Activated CD4-positive, alpha-beta T cell treated with anti-CD3 and anti-CD28 coated beads for 4 hours (primary cell): ENCODE measurements at regions not wholly inside any gene's neighbourhood (a gene's known extent, or its start where the extent isn't known, plus 50 kb on each side); places are given as distances from the start of the nearest gene placed in this dataset.
"Not testable (repeated sequence)": the region's sequence is repeated elsewhere in the genome, so short reads cannot be mapped to it uniquely, and the experiment has no call there.

ENCODE experiments used
- DNase-seq, 2 donors: peaks; one replicate each; pipeline ENCODE4 v3.0.0-alpha.2; 2020

GRCh38 chr11:88061111-88061510, 114.1 kb downstream of the RAB38 start:
- no peak for DNase-seq

GRCh38 chr11:88059326-88059725, 115.9 kb downstream of the RAB38 start:
- no peak for DNase-seq

- DNase-seq = no peak
Measured at GRCh38 chr11:88051396-88051795, 123.8 kb downstream of the RAB38 start.

- DNase-seq = no peak
Measured at GRCh38 chr11:88050247-88050646, 125.0 kb downstream of the RAB38 start.

- DNase-seq = not testable (repeated sequence)
Measured at GRCh38 chr11:88045288-88045687, 130.0 kb downstream of the RAB38 start.

GRCh38 chr11:88044658-88045057, 130.6 kb downstream of the RAB38 start:
- not testable (repeated sequence) for DNase-seq

GRCh38 chr11:88043149-88043548, 132.1 kb downstream of the RAB38 start:
- no peak for DNase-seq

- DNase-seq = no peak
Measured at GRCh38 chr11:88042647-88043046, 132.6 kb downstream of the RAB38 start.

- no peak for DNase-seq
Measured at GRCh38 chr11:88042238-88042637, 133.0 kb downstream of the RAB38 start.

GRCh38 chr11:88041679-88042078, 133.6 kb downstream of the RAB38 start:
- DNase-seq = no peak

- DNase-seq = no peak
Measured at GRCh38 chr11:88040148-88040496, 135.1 kb downstream of the RAB38 start.

GRCh38 chr11:88039476-88040147, 135.6 kb downstream of the RAB38 start:
- no peak for DNase-seq

GRCh38 chr11:88038063-88038462, 137.2 kb downstream of the RAB38 start:
- no peak for DNase-seq

GRCh38 chr11:88036701-88037100, 138.5 kb downstream of the RAB38 start:
- DNase-seq = no peak

- no peak for DNase-seq
Measured at GRCh38 chr11:88035271-88035670, 140.0 kb downstream of the RAB38 start.

GRCh38 chr11:88017666-88018065, 157.6 kb downstream of the RAB38 start:
- no peak for DNase-seq

GRCh38 chr11:88016392-88017170, 158.7 kb downstream of the RAB38 start:
- DNase-seq = peak; percentile 35 to 57

GRCh38 chr11:88015170-88015569, 160.1 kb downstream of the RAB38 start:
- no peak for DNase-seq

GRCh38 chr11:88013508-88014065, 161.7 kb downstream of the RAB38 start:
- no peak for DNase-seq

- DNase-seq = no peak
Measured at GRCh38 chr11:88012456-88012855, 162.8 kb downstream of the RAB38 start.

GRCh38 chr11:87976009-87976408, 199.2 kb downstream of the RAB38 start:
- DNase-seq = no peak

GRCh38 chr11:87974797-87975196, 200.4 kb downstream of the RAB38 start:
- DNase-seq = no peak

GRCh38 chr11:87972133-87972532, 203.1 kb downstream of the RAB38 start:
- DNase-seq = no peak

GRCh38 chr11:87971354-87971753, 203.9 kb downstream of the RAB38 start:
- no peak for DNase-seq
